Neural crest cell (in vitro differentiated cells): ENCODE measurements at regions not wholly inside any gene's neighbourhood (a gene's known extent, or its start where the extent isn't known, plus 50 kb on each side); places are given as distances from the start of the nearest gene placed in this dataset.

Source experiments
- DNase-seq: peaks from one replicate; pipeline ENCODE4 v3.0.0; 2021; ENCODE audit warnings: low read depth, mixed read lengths, low spot score
- H3K27ac Mint-ChIP-seq: one replicate; pipeline ENCODE4 v1.8.0; 2021; ENCODE audit warnings: mild to moderate bottlenecking, mixed read lengths; ENCODE audit not compliant: unreplicated experiment
- H3K27me3 Mint-ChIP-seq: 2 replicates; pipeline ENCODE4 v1.8.0; 2021; ENCODE audit warnings: low read depth, mild to moderate bottlenecking, mixed read lengths
- H3K36me3 Mint-ChIP-seq: 2 replicates; pipeline ENCODE4 v1.8.0; 2021; ENCODE audit warnings: low read depth, mild to moderate bottlenecking, mixed read lengths
- H3K4me1 Mint-ChIP-seq: 2 replicates; pipeline ENCODE4 v1.8.0; 2021; ENCODE audit warnings: mixed read lengths
- H3K4me3 Mint-ChIP-seq: one replicate; pipeline ENCODE4 v1.8.0; 2021; ENCODE audit warnings: mild to moderate bottlenecking, mixed read lengths
- H3K9me3 Mint-ChIP-seq: 2 replicates; pipeline ENCODE4 v1.8.0; 2021; ENCODE audit warnings: mixed read lengths
- TF ChIP-seq, protein P1 (sequence below): fragments of 200-600 bp; sonication (generic); conservative IDR thresholded peaks from 2 replicates; pipeline ENCODE4 v1.5.0; 2021; ENCODE audit warnings: antibody characterized with exemption, mild to moderate bottlenecking

DNA sequence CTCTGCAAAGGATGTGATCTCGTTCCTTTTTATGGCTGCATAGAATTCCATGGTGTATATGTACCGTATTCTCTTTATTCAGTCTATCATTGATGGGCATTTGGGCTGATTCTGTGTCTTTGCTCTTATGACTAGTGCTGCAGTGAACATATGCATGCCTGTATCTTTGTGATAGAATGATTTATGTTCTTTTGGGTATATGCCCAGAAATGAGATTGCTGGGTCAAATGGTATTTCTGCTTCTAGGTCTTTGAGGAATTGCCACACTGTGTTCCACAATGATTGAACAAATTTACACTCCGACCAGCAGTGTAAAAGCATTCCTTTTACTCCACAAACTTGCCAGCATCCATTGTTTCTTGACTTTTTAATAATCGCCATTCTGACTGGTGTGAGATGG, 60.2 kb upstream of the ADORA2B start:
- TF ChIP-seq, protein P1, sequence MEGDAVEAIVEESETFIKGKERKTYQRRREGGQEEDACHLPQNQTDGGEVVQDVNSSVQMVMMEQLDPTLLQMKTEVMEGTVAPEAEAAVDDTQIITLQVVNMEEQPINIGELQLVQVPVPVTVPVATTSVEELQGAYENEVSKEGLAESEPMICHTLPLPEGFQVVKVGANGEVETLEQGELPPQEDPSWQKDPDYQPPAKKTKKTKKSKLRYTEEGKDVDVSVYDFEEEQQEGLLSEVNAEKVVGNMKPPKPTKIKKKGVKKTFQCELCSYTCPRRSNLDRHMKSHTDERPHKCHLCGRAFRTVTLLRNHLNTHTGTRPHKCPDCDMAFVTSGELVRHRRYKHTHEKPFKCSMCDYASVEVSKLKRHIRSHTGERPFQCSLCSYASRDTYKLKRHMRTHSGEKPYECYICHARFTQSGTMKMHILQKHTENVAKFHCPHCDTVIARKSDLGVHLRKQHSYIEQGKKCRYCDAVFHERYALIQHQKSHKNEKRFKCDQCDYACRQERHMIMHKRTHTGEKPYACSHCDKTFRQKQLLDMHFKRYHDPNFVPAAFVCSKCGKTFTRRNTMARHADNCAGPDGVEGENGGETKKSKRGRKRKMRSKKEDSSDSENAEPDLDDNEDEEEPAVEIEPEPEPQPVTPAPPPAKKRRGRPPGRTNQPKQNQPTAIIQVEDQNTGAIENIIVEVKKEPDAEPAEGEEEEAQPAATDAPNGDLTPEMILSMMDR, result no peak
- Mint-ChIP-seq H3K9me3 (peaks cover 3% of the 10 kb centered on the region), H3K4me3 (no peak overlapping the region), H3K36me3 (no peaks in the 10 kb centered on the region), H3K27me3 (no peaks in the 10 kb centered on the region), H3K27ac (no peak overlapping the region), H3K4me1 (no peaks in the 10 kb centered on the region)
- DNase-seq, result no peak

DNA sequence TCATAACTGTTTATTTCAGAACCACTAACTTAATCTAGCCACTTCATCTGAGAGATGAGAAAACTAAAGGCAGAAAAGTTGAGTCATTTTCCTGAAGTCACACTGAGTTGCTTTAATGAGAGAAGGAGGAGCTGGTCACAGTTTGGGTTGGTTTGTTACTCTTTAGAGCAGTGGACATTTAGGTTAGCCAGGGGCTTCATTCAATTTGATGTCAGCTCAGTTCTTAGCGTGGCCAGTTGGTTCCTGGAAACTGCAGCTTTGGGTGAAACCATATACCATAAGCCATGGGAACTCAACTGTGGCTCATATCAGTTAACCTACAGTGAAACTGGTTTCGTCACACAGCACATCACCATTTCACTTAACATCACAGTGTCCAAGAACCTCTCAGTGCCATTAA, 59.2 kb upstream of the ADORA2B start:
- TF ChIP-seq, protein P1, result no peak
- no peak overlapping the region for H3K27ac Mint-ChIP-seq
- no peaks in the 10 kb centered on the region for H3K4me1 Mint-ChIP-seq
- no peak overlapping the region for H3K4me3 Mint-ChIP-seq
- H3K36me3 Mint-ChIP-seq, result no peaks in the 10 kb centered on the region
- no peaks in the 10 kb centered on the region for H3K27me3 Mint-ChIP-seq
- DNase-seq, result no peak
- H3K9me3 Mint-ChIP-seq, result peaks cover 3% of the 10 kb centered on the region

DNA sequence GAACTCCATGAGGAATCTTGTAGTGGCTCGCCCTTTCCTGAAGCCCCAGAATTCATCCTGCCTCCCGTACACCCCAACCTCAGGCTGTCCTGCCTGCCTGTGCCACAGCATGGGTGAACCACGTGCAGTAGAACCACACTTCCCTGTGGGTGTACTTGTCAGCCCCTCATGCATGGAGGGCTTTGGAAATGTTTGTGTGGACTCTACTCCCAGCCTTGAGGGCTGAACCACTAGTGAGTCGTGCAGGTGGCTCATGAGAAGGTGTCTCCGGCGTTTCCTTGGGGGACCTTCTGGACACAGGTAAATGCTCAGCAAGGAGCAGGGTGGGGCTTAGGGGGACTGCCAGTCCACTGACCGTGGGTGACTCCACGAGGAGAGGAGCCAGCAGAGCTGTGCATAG, 58.7 kb upstream of the ADORA2B start:
- no peaks in the 10 kb centered on the region for H3K4me1 Mint-ChIP-seq
- H3K36me3 Mint-ChIP-seq, result no peaks in the 10 kb centered on the region
- H3K9me3 Mint-ChIP-seq, result peaks cover 3% of the 10 kb centered on the region
- DNase-seq, result no peak
- H3K27me3 Mint-ChIP-seq, result no peaks in the 10 kb centered on the region
- H3K27ac Mint-ChIP-seq, result no peak overlapping the region
- no peak overlapping the region for H3K4me3 Mint-ChIP-seq
- TF ChIP-seq, protein P1, result no peak

DNA sequence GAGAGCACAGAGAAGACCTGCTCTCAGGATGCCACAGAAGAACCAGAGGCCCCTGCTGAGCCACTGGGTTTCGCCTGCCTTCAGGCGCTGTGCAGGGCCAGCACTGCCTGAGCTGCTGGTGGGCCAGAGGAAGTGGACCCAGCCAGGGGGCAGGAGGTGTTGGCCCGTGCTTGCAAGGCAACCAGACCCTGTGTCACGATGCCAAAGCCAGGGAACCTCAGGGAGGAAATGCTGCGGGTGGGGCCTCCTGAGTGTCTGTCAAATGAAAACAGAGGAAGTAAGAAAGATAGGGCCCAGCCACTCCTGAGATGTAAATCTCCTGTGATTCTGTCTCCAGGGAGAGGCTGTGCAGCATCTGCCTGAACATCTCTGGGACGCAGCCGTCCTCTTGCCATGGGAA, 58.1 kb upstream of the ADORA2B start:
- no peak overlapping the region for H3K4me3 Mint-ChIP-seq
- H3K36me3 Mint-ChIP-seq, result no peaks in the 10 kb centered on the region
- no peaks in the 10 kb centered on the region for H3K4me1 Mint-ChIP-seq
- no peak overlapping the region for H3K27ac Mint-ChIP-seq
- TF ChIP-seq, protein P1, result no peak
- no peak for DNase-seq
- H3K9me3 Mint-ChIP-seq, result peaks cover 3% of the 10 kb centered on the region
- no peaks in the 10 kb centered on the region for H3K27me3 Mint-ChIP-seq

DNA sequence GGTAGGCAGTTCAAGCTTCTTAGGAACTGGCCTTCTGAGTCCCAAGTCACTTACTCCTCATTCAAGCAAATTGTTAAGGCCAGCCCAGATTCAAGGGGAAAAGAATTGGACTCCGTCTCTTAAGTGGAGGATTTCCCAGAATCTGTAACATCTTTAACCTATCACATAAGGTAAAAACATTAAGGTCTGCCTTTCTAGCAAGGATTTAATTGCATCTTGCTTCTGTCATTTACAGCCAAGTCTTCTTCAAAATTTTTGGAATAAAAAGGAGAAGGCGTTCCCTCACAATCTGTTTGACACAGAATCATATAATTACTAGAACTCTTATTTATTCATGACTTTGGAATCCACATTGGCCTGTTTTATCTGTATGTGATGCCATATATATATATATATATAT, 56.5 kb upstream of the ADORA2B start:
- H3K27me3 Mint-ChIP-seq, result no peaks in the 10 kb centered on the region
- peaks cover 4% of the 10 kb centered on the region for H3K4me1 Mint-ChIP-seq
- no peaks in the 10 kb centered on the region for H3K36me3 Mint-ChIP-seq
- no peak overlapping the region for H3K27ac Mint-ChIP-seq
- no peak overlapping the region for H3K4me3 Mint-ChIP-seq
- TF ChIP-seq, protein P1, result no peak
- DNase-seq, result no peak
- peaks cover 3% of the 10 kb centered on the region for H3K9me3 Mint-ChIP-seq
